Suppressor macrophage treated with lipopolysaccharide for 1 hour (primary cell): ENCODE measurements at regions not wholly inside any gene's neighbourhood (a gene's known extent, or its start where the extent isn't known, plus 50 kb on each side); places are given as distances from the start of the nearest gene placed in this dataset.
A peak's percentile ranks its signal among the peaks of the same experiment; 100 is the strongest.
"Not testable (repeated sequence)": the region's sequence is repeated elsewhere in the genome, so short reads cannot be mapped to it uniquely, and the experiment has no call there.

Source experiments
- DNase-seq, 3 donors: peaks; one replicate each; pipeline ENCODE4 v3.0.0-alpha.2; 2020 to 2022

- not testable (repeated sequence) for DNase-seq
Observed at GRCh38 chr4:116536024-116536423, 549.4 kb downstream of the TRAM1L1 start.

GRCh38 chr4:116531870-116532269, 553.5 kb downstream of the TRAM1L1 start:
- peak; percentile 12 to 31 (median 29) for DNase-seq

GRCh38 chr4:116531026-116531425, 554.4 kb downstream of the TRAM1L1 start:
- DNase-seq, result peak; percentile 3 to 32 (median 12)

DNA sequence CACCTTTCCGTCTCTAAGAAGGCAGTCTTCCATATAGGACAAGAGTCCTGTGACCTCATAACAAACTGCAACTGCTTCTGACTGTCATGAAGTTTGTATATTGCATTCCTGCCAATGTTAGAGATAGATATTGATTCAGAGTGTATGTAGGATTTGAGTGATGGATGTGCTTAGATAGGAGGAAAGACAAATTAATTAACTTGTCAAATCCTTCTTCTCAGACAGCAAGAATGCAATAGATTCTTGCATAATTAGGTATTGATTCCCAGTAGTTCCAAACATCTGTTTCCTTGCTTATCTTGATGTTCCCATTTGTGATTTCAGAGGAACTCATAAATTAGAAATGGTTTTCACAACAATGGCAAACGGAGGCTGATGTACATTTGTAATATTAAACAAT, 555.3 kb downstream of the TRAM1L1 start:
- DNase-seq, result no peak

- DNase-seq, result no peak
Observed at GRCh38 chr4:116529129-116529528, 556.2 kb downstream of the TRAM1L1 start.

- DNase-seq, result no peak
Observed at GRCh38 chr4:116522922-116523321, 562.5 kb downstream of the TRAM1L1 start.

GRCh38 chr4:116520886-116521285, 564.5 kb downstream of the TRAM1L1 start:
- DNase-seq, result no peak

DNA sequence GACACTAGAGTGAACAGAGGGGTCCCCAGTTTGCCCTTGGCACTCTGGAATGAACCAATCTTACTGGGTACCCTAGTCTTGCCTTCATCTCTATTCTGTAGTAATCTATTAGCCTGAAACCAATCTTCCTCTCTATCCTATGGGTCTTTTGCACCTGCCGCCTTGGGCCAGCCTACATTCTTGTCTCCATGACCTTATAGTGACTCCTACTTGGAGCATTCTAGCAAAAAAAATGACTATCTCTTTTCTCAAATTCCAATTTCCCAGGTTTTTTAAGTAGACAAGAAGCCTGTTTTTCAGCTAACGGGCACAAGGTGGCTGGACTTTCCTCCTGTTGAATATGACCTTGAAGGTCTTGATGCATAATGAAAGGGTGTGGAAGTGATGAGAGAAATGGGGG, 568.7 kb downstream of the TRAM1L1 start:
- DNase-seq, result no peak

GRCh38 chr4:116515959-116516358, 569.4 kb downstream of the TRAM1L1 start:
- no peak for DNase-seq

GRCh38 chr4:116512552-116512951, 572.8 kb downstream of the TRAM1L1 start:
- no peak for DNase-seq

DNA sequence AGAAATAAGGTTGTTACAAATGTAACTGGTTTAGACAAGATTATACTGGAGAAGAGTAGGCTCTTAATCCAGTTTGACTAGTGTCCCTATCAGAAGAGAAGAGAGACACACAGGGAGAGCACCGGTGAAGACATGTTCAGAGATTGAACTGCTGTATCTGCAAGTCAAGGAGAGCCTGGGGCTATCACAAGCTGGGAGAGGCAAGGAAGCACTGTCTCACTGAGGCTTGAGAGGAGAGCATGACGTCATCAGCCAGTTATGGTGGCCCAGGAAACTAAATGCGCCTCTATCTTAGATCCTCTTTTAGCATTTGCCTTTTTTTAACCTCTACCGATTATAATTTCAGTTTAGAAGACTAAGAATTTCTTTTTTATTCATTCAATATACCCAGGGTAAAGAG, 583.4 kb downstream of the TRAM1L1 start:
- no peak for DNase-seq

DNA sequence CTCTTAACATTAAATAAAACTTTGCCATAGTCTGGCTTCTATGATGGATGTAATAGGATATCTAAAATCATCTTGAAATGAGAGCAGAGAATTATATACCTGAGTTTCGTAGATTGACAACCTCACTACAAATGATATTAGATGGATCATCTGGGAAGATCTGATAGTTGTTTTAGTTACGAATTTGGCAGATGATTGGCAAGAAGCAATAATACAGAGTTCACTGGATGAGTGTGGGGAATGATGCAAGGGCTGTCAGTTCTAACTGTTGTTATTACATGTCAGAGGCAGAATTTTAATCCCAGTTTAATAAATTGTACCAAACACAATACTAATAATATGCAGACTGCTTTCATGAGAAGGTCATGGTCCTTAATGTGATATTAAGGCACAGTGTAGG, 585.2 kb downstream of the TRAM1L1 start:
- DNase-seq, result no peak

GRCh38 chr4:116489739-116490138, 595.6 kb downstream of the TRAM1L1 start:
- no peak for DNase-seq

- DNase-seq, result no peak
Observed at GRCh38 chr4:116486401-116486800, 599.0 kb downstream of the TRAM1L1 start.

DNA sequence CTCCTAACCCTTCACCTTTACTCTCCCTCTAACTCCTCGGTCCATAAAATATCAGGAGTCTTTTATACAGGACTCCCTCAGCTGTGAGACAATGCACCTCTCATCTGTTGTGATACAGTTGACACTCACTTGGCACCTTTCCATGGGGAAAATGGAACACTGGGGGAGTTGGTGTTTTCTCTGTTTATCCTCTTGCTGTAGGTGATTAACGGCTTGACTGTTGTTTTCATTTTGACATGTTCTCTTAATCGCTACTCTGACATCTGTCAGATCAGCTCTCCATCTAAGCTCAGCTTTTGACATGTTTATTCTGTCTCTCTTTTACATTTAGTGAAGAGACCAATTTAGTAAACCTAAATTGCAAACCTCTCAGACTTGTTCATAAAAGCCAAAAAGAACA, 604.8 kb downstream of the TRAM1L1 start:
- DNase-seq, result no peak

DNA sequence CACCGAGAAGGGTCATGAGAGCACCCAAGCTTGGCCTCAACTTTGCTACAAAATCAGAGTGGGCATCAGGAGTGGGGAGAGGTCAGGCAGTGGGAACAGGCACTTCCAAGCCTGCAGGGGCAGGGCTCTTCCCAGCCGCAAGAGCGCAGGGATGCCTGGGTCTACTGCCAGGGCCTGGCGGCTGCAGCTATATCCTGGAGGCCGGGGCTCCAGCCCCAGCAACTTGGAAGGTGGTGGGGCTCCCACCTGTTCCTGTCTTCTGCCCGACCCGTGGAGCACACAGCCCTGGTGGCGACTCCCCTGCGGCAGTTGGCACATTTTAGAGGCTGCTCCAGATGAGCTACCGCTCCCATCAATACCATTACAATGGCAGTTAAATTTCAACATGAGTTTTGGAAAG, 607.0 kb downstream of the TRAM1L1 start:
- no peak for DNase-seq

- DNase-seq, result no peak
Observed at GRCh38 chr4:116469582-116469981, 615.8 kb downstream of the TRAM1L1 start.

- no peak for DNase-seq
Observed at GRCh38 chr4:116453127-116453526, 632.2 kb downstream of the TRAM1L1 start.

DNA sequence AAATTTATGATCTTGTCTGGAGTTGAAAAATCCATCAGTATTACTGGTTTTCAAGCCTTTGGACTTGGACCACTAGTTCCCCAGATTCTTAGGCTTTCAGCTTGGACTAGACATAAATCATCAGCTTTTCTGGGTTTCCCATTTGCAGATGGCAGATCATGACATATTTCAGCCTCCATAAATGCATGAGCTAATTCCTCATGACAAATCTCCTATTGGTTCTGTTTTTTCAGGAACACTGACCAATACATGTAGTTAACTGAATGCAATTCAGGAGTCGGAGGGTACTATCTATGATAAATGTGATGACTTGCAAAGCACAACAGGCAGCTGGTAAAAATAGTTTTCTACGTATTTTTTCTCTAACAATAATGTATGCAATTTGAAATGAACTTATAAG, 635.6 kb downstream of the TRAM1L1 start:
- no peak for DNase-seq

GRCh38 chr4:116444117-116444516, 641.3 kb downstream of the TRAM1L1 start:
- DNase-seq, result no peak

- DNase-seq, result no peak
Observed at GRCh38 chr4:116438981-116439729, 646.2 kb downstream of the TRAM1L1 start.

DNA sequence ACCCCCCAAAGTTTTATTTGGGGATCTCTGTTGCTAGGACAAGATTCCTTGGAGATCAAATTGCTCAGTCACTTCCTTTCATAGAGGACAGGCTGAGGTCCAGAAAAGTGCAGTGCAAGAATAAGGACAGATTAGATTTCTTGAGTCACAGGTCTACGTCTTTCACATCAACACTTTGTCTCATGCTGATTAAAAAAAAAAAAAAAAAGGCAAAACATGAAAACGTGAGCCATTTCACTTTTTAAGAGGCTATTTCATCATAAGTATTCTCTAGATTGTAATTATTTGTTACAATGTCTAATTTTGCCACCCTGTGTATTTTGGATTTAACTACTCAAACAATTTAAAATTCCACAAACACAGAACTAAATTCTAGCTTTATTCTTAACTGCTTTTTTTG, 647.0 kb downstream of the TRAM1L1 start:
- no peak for DNase-seq

GRCh38 chr4:116427666-116428065, 657.7 kb downstream of the TRAM1L1 start:
- no peak for DNase-seq

GRCh38 chr4:116413222-116413621, 672.2 kb downstream of the TRAM1L1 start:
- no peak for DNase-seq

GRCh38 chr4:116401293-116401692, 684.1 kb downstream of the TRAM1L1 start:
- no peak for DNase-seq
